Prostate gland (tissue), 2 donors: ENCODE measurements at regions not wholly inside any gene's neighbourhood (a gene's known extent, or its start where the extent isn't known, plus 50 kb on each side); places are given as distances from the start of the nearest gene placed in this dataset.

Experiments
- DNase-seq: peaks from one replicate; pipeline ENCODE4 v3.0.0-alpha.2; 2019; ENCODE audit warnings: low spot score
- H3K27ac ChIP-seq, 2 donors: fragments of 200-600 bp; sonication (generic); 2 replicates each; pipeline ENCODE4 v1.5.1; 2017 to 2019
- H3K27me3 ChIP-seq: fragments of 200-600 bp; sonication (generic); replicated peaks from 2 replicates; pipeline ENCODE4 v1.5.1; 2019; ENCODE audit not compliant: insufficient read depth
- H3K36me3 ChIP-seq, 2 donors: fragments of 200-600 bp; sonication (generic); 1 replicate in 1 of 2; 2 replicates in 1 of 2; pipeline versions ENCODE4 v1.5.1 to v1.8.1; 2017 to 2019
- H3K4me1 ChIP-seq: fragments of 200-600 bp; sonication (generic); replicated peaks from 2 replicates; pipeline ENCODE4 v1.5.1; 2019
- H3K4me3 ChIP-seq, 2 donors: fragments of 200-600 bp; sonication (generic); 2 replicates each; pipeline ENCODE4 v1.5.1; 2017 to 2019
- H3K9me3 ChIP-seq: fragments of 200-600 bp; sonication (generic); 2 replicates; pipeline ENCODE4 v1.5.1; 2017
- POLR2A ChIP-seq: fragments of 450-650 bp; IDR thresholded peaks from one replicate; pipeline ENCODE4 v1.6.1; 2016; ENCODE audit warnings: antibody characterized with exemption, mild to moderate bottlenecking
- POLR2AphosphoS5 ChIP-seq: sonication (generic); formaldehyde crosslinking; IDR thresholded peaks from one replicate; pipeline ENCODE4 v1.6.1; 2017; ENCODE audit warnings: antibody characterized with exemption
- WGBS: methylation state at CpG from one replicate; pipeline ENCODE4 v1.1.5; 2018; 5-methylcytosine and 5-hydroxymethylcytosine counted together
- intact Hi-C: fragments of 100-400 bp; cut with DNase I; formaldehyde crosslinking; loops from one replicate; pipeline ENCODE4 v1.14.2; 2022
- TF ChIP-seq, protein P1 (sequence below), 4 experiments: fragments of 200-600 bp in 2 of 4; fragments of 450-650 bp in 2 of 4; sonication (generic) in 2 of 4; IDR thresholded peaks; 1 replicate in 3 of 4; 2 replicates in 1 of 4; pipeline ENCODE4 v1.5.1; 2016 to 2019; ENCODE audit warnings: antibody characterized with exemption in 4 of 4, mild to moderate bottlenecking in 2 of 4, moderate library complexity in 2 of 4

DNA sequence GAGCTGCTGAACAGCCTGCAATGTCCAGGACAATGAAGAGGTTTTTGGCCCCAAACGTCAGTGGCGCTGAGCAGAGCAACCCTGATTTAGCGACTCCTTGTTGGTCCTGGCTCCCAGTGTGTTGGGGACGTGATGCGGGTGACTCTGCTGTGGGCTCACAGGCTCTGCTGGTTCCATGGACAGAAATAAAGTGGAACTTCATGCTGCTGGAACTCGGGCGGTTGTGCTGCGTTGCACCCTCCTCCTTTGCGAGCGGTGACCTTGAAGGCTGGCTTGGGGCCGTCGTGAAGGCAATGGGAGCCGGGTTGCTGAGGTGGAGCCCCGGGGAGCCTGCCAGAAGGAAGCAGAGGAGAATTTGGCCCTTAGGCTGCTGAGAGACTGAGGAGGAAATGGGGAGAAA, 122.6 kb upstream of the C1orf174 start:
- peaks cover 6% of the 10 kb centered on the region for H3K27me3 ChIP-seq

DNA sequence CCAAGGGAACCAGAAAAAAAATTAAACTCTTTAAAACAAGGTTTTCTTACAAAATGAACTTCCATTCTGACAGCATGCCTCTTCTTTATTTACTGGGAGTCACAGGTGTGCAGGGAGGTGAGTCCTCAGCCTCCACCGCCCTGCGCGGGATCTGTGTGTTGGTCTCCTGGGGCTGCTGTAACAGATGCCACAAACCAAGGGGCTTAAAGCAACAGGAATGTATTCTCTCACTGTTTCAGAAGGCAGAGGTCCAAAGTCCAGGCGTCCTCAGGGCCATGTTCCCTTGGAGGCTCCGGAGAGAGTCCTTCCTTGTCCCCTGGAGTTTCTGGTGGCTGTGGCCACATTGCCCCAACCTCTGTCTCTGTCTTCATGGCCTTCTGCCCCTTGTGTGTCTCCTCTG, 123.6 kb upstream of the C1orf174 start:
- no peak for DNase-seq
- Histone ChIP-seq H3K9me3 (no peaks in the 10 kb centered on the region), H3K4me1 (no peaks in the 10 kb centered on the region), H3K27me3 (peaks cover 6% of the 10 kb centered on the region), H3K4me3 (no peak overlapping the region), H3K36me3 (no peaks in the 10 kb centered on the region), H3K27ac (no peak overlapping the region)
- intact Hi-C loops = no loop called here
- TF ChIP-seq POLR2AphosphoS5 (no peak), POLR2A (no peak)
- TF ChIP-seq, protein P1, sequence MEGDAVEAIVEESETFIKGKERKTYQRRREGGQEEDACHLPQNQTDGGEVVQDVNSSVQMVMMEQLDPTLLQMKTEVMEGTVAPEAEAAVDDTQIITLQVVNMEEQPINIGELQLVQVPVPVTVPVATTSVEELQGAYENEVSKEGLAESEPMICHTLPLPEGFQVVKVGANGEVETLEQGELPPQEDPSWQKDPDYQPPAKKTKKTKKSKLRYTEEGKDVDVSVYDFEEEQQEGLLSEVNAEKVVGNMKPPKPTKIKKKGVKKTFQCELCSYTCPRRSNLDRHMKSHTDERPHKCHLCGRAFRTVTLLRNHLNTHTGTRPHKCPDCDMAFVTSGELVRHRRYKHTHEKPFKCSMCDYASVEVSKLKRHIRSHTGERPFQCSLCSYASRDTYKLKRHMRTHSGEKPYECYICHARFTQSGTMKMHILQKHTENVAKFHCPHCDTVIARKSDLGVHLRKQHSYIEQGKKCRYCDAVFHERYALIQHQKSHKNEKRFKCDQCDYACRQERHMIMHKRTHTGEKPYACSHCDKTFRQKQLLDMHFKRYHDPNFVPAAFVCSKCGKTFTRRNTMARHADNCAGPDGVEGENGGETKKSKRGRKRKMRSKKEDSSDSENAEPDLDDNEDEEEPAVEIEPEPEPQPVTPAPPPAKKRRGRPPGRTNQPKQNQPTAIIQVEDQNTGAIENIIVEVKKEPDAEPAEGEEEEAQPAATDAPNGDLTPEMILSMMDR (IDR thresholded peaks at IDR 0.05) = no peak
- 73% methylated on average over 5 of the region's 5 CpGs for WGBS

More for the DNA sequence above, 122.6 kb upstream of the C1orf174 start:
- Histone ChIP-seq H3K27ac (no peak overlapping the region), H3K4me1 (no peaks in the 10 kb centered on the region), H3K36me3 (no peaks in the 10 kb centered on the region), H3K9me3 (no peaks in the 10 kb centered on the region), H3K4me3 (no peak overlapping the region)
- no peak for DNase-seq
- TF ChIP-seq POLR2AphosphoS5 = no peak
- no peak for TF ChIP-seq POLR2A
- TF ChIP-seq, protein P1 (IDR thresholded peaks at IDR 0.05) = no peak
- WGBS = 74% methylated on average over 14 of the region's 14 CpGs
- intact Hi-C loops = no loop called here

- TF ChIP-seq, protein P1 (IDR thresholded peaks at IDR 0.05) = no peak
- no peak for TF ChIP-seq POLR2A
- TF ChIP-seq POLR2AphosphoS5 = no peak
- H3K27me3 ChIP-seq = no peaks in the 10 kb centered on the region
Measured at GRCh38 chr1:4024811-4025210, 124.7 kb upstream of the C1orf174 start.

DNA sequence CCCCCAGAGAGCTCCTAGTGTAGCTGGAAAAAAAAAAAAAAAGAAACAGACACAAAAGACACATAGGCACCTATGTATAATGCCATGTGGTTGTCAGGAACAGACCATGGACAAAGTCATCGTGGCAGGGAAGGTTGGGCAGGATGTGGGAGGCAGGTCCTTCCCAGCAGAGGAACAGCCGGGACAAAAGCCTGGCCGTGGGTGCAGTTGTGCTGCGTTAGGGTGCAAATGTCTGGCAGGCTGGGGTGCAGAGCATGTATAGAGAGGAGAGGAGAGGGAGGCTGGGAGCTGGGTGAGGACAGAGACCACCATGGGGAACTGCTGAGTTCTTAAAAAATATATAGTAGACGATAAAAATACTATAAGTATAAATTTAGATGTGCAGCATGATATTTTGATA, 125.7 kb upstream of the C1orf174 start:
- H3K4me1 ChIP-seq = no peaks in the 10 kb centered on the region
- DNase-seq = no peak
- H3K9me3 ChIP-seq = no peaks in the 10 kb centered on the region
- 71% methylated on average over 5 of the region's 5 CpGs for WGBS
- no peak overlapping the region for H3K27ac ChIP-seq
- no peak overlapping the region for H3K4me3 ChIP-seq
- intact Hi-C loops = no loop called here
- no peaks in the 10 kb centered on the region for H3K36me3 ChIP-seq
- TF ChIP-seq, protein P1 (IDR thresholded peaks at IDR 0.05) = no peak
- TF ChIP-seq POLR2AphosphoS5 (no peak), POLR2A (no peak)
- H3K27me3 ChIP-seq = no peaks in the 10 kb centered on the region

More at GRCh38 chr1:4024811-4025210, 124.7 kb upstream of the C1orf174 start:
- Histone ChIP-seq H3K4me3 (no peak overlapping the region), H3K36me3 (no peaks in the 10 kb centered on the region), H3K4me1 (no peaks in the 10 kb centered on the region), H3K9me3 (no peaks in the 10 kb centered on the region), H3K27ac (no peak overlapping the region)
- no peak for DNase-seq
- intact Hi-C loops = no loop called here

DNA sequence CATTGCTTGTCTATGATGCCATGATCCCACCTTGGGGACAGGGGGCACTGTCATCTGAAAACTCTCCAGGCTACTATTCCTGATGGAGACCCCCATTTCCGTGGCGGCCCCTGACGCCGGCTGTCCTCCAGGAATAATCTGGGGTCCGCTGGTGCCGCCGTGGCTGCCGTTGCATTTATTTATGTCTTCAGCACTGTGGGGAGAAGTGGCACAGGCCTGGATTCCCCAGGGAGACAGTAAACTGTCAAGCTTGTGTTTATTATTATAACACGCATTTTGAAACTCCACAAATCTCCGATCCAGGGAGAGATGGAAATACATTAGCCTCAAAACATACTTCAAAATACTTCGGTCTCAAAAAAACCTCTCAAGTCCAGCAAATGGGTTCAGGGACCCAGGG, 126.9 kb upstream of the C1orf174 start:
- Histone ChIP-seq H3K9me3 (no peaks in the 10 kb centered on the region), H3K4me3 (no peak overlapping the region)
- TF ChIP-seq, protein P1 (IDR thresholded peaks at IDR 0.05) = no peak
- TF ChIP-seq POLR2A = no peak
- TF ChIP-seq POLR2AphosphoS5 = no peak

More for the DNA sequence above, 126.9 kb upstream of the C1orf174 start:
- H3K4me1 ChIP-seq = no peaks in the 10 kb centered on the region
- DNase-seq = no peak
- H3K27ac ChIP-seq = no peak overlapping the region
- no peaks in the 10 kb centered on the region for H3K36me3 ChIP-seq
- intact Hi-C loops = no loop called here
- 76% methylated on average over 11 of the region's 11 CpGs for WGBS
- H3K27me3 ChIP-seq = no peaks in the 10 kb centered on the region
